Esophagus muscularis mucosa (tissue), 4 donors: ENCODE measurements at regions not wholly inside any gene's neighbourhood (a gene's known extent, or its start where the extent isn't known, plus 50 kb on each side); places are given as distances from the start of the nearest gene placed in this dataset.

Experiments used
- DNase-seq: peaks from one replicate; pipeline ENCODE4 v3.0.0-alpha.2; 2017; ENCODE audit errors: extremely low spot score
- H3K27ac ChIP-seq, 4 donors: fragments of 200-600 bp; sonication (generic); replicated peaks in 1 of 4; 1 replicate in 3 of 4; 2 replicates in 1 of 4; pipeline ENCODE4 v1.5.1; 2016 to 2019; ENCODE audit warnings: mild to moderate bottlenecking in 1 of 4
- H3K27me3 ChIP-seq, 4 donors: fragments of 200-600 bp; sonication (generic); one replicate each; pipeline versions ENCODE4 v1.5.1 to v1.6.0; 2016 to 2019
- H3K36me3 ChIP-seq, 4 donors: fragments of 200-600 bp; sonication (generic); one replicate each; pipeline ENCODE4 v1.5.1; 2016 to 2019
- H3K4me1 ChIP-seq, 4 donors: fragments of 200-600 bp; sonication (generic); one replicate each; pipeline ENCODE4 v1.5.1; 2016 to 2019
- H3K4me3 ChIP-seq, 4 donors: fragments of 200-600 bp; sonication (generic); 1 replicate in 2 of 4; 2 replicates in 2 of 4; pipeline ENCODE4 v1.5.1; 2016 to 2019; ENCODE audit warnings: mild to moderate bottlenecking in 4 of 4, moderate library complexity in 1 of 4
- H3K9me3 ChIP-seq, 4 donors: fragments of 200-600 bp; sonication (generic); 1 replicate in 3 of 4; 2 replicates in 1 of 4; pipeline ENCODE4 v1.5.1; 2016 to 2019
- EP300 ChIP-seq: sonication (generic); formaldehyde crosslinking; IDR thresholded peaks from one replicate; pipeline ENCODE4 v1.6.1; 2017; ENCODE audit warnings: antibody characterized with exemption
- POLR2A ChIP-seq: fragments of 450-650 bp; IDR thresholded peaks from one replicate; pipeline ENCODE4 v1.6.1; 2017; ENCODE audit warnings: antibody characterized with exemption, moderate library complexity, mild to moderate bottlenecking, low read depth
- POLR2AphosphoS5 ChIP-seq, 2 donors: sonication (generic); formaldehyde crosslinking; IDR thresholded peaks; one replicate each; pipeline ENCODE4 v1.6.1; 2017; ENCODE audit warnings: antibody characterized with exemption in 2 of 2
- WGBS: methylation state at CpG from one replicate; pipeline ENCODE4 v1.1.5; 2018; 5-methylcytosine and 5-hydroxymethylcytosine counted together
- intact Hi-C: fragments of 100-400 bp; cut with DNase I; formaldehyde crosslinking; loops from one replicate; pipeline ENCODE4 v1.15.1; 2023
- TF ChIP-seq, protein P1 (sequence below), 3 experiments: fragments of 200-600 bp in 2 of 3; fragments of 450-650 bp in 1 of 3; sonication (generic) in 2 of 3; IDR thresholded peaks; one replicate each; pipeline ENCODE4 v1.5.1; 2017 to 2019; ENCODE audit warnings: antibody characterized with exemption in 3 of 3, mild to moderate bottlenecking in 2 of 3, moderate library complexity in 1 of 3

DNA sequence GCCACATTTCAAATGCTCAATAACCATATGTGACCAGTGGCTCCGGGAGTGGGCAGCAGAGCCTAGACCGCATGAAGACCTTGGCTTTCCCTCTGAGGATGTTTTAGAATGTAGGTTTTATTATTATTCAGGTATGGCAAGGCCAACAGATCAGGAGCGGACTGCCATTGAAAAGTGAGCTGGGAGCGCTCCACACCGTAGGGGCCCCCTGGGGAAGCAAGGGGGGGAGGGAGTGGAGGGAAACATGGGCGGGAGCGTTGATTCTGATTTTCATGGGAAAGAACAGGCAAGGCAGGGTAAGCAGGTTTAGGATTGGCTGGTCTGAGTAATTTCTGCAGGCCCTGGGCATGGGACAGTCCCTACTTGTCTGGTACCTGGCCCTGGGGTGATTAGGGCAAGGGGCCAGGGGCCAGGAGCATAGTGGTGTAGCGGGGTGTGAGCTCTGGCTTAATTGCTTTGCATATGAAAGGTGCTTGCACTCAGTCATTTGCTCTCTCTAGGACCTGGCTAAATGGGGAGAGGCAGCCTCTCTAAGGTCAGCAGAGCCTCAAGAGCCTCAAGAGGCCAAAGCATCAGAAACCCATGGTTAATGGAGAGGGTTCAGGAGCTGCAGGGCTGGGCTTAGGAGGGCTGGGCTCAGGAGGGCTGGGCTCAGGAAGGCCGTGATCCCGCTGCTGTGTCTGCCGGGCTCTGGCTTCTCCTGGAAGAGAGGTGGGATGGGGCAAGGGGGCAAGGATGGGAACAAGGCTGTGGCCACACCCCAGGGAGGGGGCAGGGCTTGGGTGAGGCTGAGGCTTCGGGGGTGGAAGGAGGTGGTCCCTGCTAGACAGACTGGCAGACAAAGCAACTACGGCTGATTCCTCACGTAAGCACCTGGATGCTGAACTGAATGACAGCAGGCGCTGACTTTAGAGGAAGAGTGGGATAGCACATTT, 82.0 kb upstream of the WASF3 start:
- Histone ChIP-seq H3K27me3 (no peaks in the 10 kb centered on the region), H3K4me3 (peak overlapping the region in 2 of 4 donors; percentile 41 to 43), H3K4me1 (peaks cover 0 to 26% (median 12%) of the 10 kb centered on the region in 4 donors), H3K9me3 (no peaks in the 10 kb centered on the region), H3K36me3 (no peaks in the 10 kb centered on the region), H3K27ac (peak overlapping the region in 2 of 4 donors; percentile 71 to 84)
- peak; percentile 91 for DNase-seq
- intact Hi-C loops, result no loop called here
- no peak for TF ChIP-seq POLR2AphosphoS5 (IDR thresholded peaks at IDR 0.05)
- 83% methylated on average over 8 of the region's 15 CpGs for WGBS

DNA sequence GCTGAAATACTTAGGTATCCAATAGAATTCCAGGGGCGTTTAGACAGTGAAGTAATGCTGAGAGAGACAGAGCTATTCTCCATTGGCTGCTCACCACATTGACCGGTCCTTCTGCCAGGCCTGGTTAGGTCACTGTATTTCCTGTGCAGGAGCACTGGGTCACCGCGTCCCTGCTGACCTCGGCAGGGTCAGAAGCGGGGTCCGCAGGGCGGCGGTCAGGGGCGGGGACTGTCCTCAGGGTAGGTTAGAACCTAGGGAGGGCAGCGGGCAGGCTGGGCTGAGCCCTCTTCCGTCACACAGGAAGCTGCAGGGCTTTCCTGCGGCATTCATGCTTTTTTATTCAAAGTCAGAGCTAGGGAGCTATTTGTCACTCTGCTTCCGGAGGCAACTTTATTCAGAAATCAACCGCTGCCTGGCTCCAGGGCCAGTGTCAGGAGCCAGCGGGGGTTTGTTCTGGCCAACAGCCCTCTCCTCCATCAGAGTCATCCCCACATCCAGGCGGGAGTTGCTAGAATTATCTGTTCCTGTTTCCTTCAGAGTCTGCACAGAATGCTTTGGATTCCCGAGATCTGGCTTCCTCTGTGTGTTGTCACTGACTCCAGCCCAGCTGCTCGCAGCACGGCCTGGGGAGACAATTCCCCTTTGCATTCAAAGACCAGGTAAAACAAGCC, 81.2 kb upstream of the WASF3 start:
- Histone ChIP-seq H3K4me3 (peak overlapping the region in 2 of 4 donors; percentile 41 to 43), H3K4me1 (peaks cover 0 to 26% (median 12%) of the 10 kb centered on the region in 4 donors), H3K27ac (peak overlapping the region in 2 of 4 donors; percentile 71 to 84), H3K27me3 (no peaks in the 10 kb centered on the region), H3K36me3 (no peaks in the 10 kb centered on the region), H3K9me3 (no peaks in the 10 kb centered on the region)
- no CpG with 5 or more reads among the region's 20 CpGs for WGBS
- intact Hi-C loops, result no loop called here
- TF ChIP-seq POLR2AphosphoS5 (IDR thresholded peaks at IDR 0.05) (no peak), POLR2A (no peak), EP300 (no peak)
- TF ChIP-seq, protein P1, sequence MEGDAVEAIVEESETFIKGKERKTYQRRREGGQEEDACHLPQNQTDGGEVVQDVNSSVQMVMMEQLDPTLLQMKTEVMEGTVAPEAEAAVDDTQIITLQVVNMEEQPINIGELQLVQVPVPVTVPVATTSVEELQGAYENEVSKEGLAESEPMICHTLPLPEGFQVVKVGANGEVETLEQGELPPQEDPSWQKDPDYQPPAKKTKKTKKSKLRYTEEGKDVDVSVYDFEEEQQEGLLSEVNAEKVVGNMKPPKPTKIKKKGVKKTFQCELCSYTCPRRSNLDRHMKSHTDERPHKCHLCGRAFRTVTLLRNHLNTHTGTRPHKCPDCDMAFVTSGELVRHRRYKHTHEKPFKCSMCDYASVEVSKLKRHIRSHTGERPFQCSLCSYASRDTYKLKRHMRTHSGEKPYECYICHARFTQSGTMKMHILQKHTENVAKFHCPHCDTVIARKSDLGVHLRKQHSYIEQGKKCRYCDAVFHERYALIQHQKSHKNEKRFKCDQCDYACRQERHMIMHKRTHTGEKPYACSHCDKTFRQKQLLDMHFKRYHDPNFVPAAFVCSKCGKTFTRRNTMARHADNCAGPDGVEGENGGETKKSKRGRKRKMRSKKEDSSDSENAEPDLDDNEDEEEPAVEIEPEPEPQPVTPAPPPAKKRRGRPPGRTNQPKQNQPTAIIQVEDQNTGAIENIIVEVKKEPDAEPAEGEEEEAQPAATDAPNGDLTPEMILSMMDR (IDR thresholded peaks at IDR 0.05), result no peak
- DNase-seq, result no peak

GRCh38 chr13:26476782-26477142, 80.7 kb upstream of the WASF3 start:
- DNase-seq, result no peak
- Histone ChIP-seq H3K4me1 (peaks cover 0 to 26% (median 12%) of the 10 kb centered on the region in 4 donors), H3K27me3 (no peaks in the 10 kb centered on the region), H3K27ac (peak overlapping the region in 2 of 4 donors; percentile 71 to 84), H3K36me3 (no peaks in the 10 kb centered on the region), H3K9me3 (no peaks in the 10 kb centered on the region), H3K4me3 (peak overlapping the region in 2 of 4 donors; percentile 41 to 43)
- TF ChIP-seq EP300, result no peak
- TF ChIP-seq POLR2A, result no peak
- intact Hi-C loops, result no loop called here
- WGBS, result no CpG with 5 or more reads among the region's 3 CpGs

DNA sequence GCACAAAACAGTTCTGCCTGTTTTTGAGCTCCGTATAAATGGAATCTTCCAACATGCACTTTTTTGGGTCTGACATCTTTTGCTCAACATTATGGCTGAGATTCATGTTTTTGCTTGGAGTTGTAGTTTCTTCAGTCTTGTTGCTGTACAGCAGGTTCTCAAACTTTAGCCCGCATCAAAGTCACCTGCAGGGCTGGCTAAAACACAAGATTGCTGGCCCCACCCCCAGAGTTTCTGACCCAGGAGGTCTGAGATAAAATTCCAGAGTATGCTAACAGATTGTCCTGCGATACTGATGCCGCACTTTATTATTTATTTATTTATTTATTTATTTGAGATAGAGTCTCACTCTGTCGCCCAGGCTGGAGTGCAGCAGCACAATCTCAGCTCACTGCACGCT, 79.8 kb upstream of the WASF3 start:
- Histone ChIP-seq H3K4me1 (peaks cover 0 to 26% (median 14%) of the 10 kb centered on the region in 4 donors), H3K9me3 (no peaks in the 10 kb centered on the region), H3K27ac (peak overlapping the region in 2 of 4 donors; percentile 71 to 84), H3K36me3 (no peaks in the 10 kb centered on the region), H3K4me3 (no peak overlapping the region), H3K27me3 (no peaks in the 10 kb centered on the region)
- DNase-seq, result no peak
- intact Hi-C loops, result no loop called here
- WGBS, result no CpG with 5 or more reads among the region's 6 CpGs
- no peak for TF ChIP-seq EP300
- TF ChIP-seq POLR2A, result no peak

DNA sequence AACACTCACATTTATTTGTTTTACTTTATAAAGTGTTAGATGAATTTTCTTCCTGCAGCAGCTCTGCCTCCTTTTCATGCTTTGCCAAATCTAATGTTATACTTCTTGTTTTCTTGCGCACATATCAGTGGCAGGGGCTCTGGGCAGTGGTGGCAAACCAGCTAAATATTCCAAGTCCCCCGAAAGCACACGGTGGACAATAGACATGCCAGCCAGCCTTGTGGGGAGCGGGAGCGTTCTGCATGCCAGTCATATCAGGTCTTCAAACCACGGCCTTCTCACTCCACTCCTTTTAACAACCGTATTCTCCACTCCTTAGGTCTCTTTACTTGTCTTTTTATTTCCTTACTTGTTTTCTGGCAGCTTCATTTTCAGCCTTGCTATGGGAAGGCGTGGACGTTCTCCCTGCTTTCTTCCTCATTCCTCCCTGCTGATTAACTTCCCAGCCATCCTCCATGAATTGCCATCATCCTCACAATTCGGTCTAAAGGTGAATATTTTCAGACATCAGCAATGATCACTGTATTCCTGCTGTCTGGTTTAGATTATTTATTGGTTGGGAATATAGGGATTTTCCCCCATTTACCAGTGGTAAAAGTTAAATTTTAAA, 77.1 kb upstream of the WASF3 start:
- DNase-seq, result no peak
- no peaks in the 10 kb centered on the region for H3K27me3 ChIP-seq
- H3K36me3 ChIP-seq, result no peaks in the 10 kb centered on the region
- TF ChIP-seq, protein P1 (IDR thresholded peaks at IDR 0.05), result no peak
- TF ChIP-seq POLR2AphosphoS5 (IDR thresholded peaks at IDR 0.05) (no peak), POLR2A (no peak), EP300 (no peak)
- 46% methylated on average over 10 of the region's 10 CpGs for WGBS
- peaks cover 0 to 25% (median 13%) of the 10 kb centered on the region in 4 donors for H3K4me1 ChIP-seq
- H3K27ac ChIP-seq, result no peak overlapping the region
- H3K4me3 ChIP-seq, result no peak overlapping the region
- no peaks in the 10 kb centered on the region for H3K9me3 ChIP-seq
- intact Hi-C loops, result loop anchor here (5.0 kb wide), 1 partner anchor 217 kb away; no protein-coding TSS in a partner anchor
